ENCODE measurements at regions not wholly inside any gene's neighbourhood (a gene's known extent, or its start where the extent isn't known, plus 50 kb on each side); places are given as distances from the start of the nearest gene placed in this dataset.

GRCh38 chr2:194151231-194151630, 1505.8 kb upstream of the SLC39A10 start:
- no peaks in the 10 kb centered on the region for H3K4me1 ChIP-seq
- H3K27ac ChIP-seq, result no peak overlapping the region
- DNase-seq (ENCODE audit: low read depth in 1 of 2, low spot score in 1 of 2), result no peak
- ChIA-PET CTCF (interaction anchor here (1.2 kb wide), 1 partner anchor 10 kb away, joined by 3 read pairs; no protein-coding TSS in a partner anchor), POLR2A (no interaction called here)
- H3K9me3 ChIP-seq, result no peaks in the 10 kb centered on the region
- WGBS (ENCODE audit: missing lambda C conversion rate), result 19% methylated on average over 1 of the region's 1 CpG
- TF ChIP-seq HOXB5 (CRISPR knock-in tag; IDR thresholded peaks at IDR 0.05) (no peak), HDAC2 (IDR thresholded peaks at IDR 0.05) (no peak), ELK1 (IDR thresholded peaks at IDR 0.05; ENCODE audit: low read depth, low read length) (no peak), CTCF (IDR thresholded peaks at IDR 0.05) (no peak), RARB (CRISPR knock-in tag; IDR thresholded peaks at IDR 0.05) (no peak), TP53 (CRISPR knock-in tag; IDR thresholded peaks at IDR 0.05) (no peak), EP300 (IDR thresholded peaks at IDR 0.05) (no peak), ZFP36 (IDR thresholded peaks at IDR 0.05; ENCODE audit: borderline replicate concordance, partially characterized antibody) (no peak)
- no peak for FAIRE-seq
- H3K4me3 ChIP-seq, result no peak overlapping the region
- no peak for ATAC-seq
- H3K4me2 ChIP-seq, result no peak overlapping the region

- Histone ChIP-seq H3K27ac (no peak overlapping the region), H3K4me1 (no peaks in the 10 kb centered on the region), H3K4me3 (no peak overlapping the region), H3K4me2 (no peak overlapping the region), H3K9me3 (no peaks in the 10 kb centered on the region)
- CTCF ChIA-PET, result no interaction called here
- TF ChIP-seq HMGXB4 (CRISPR knock-in tag; IDR thresholded peaks at IDR 0.05; ENCODE audit: borderline replicate concordance) (no peak), FOSL2 (IDR thresholded peaks at IDR 0.05) (no peak), FOSL2 (CRISPR knock-in tag; IDR thresholded peaks at IDR 0.05) (no peak), CBX2 (IDR thresholded peaks at IDR 0.05; ENCODE audit: borderline replicate concordance, low read depth) (no peak), TP53 (CRISPR knock-in tag; IDR thresholded peaks at IDR 0.05) (no peak), HOXB5 (CRISPR knock-in tag; IDR thresholded peaks at IDR 0.05) (no peak), EP300 (IDR thresholded peaks at IDR 0.05) (no peak), HEYL (CRISPR knock-in tag; IDR thresholded peaks at IDR 0.05) (no peak), CBX8 (IDR thresholded peaks at IDR 0.05) (no peak)
- no peak for ATAC-seq
- FAIRE-seq, result no peak
- WGBS (ENCODE audit: missing lambda C conversion rate), result 10% methylated on average over 8 of the region's 8 CpGs
- DNase-seq (ENCODE audit: low read depth in 1 of 2, low spot score in 1 of 2), result no peak
- POLR2A ChIA-PET, result no interaction called here
Measured at GRCh38 chr2:194135463-194135862, 1521.6 kb upstream of the SLC39A10 start.

GRCh38 chr2:194128810-194129209, 1528.2 kb upstream of the SLC39A10 start:
- POLR2A ChIA-PET, result no interaction called here
- no peak overlapping the region for H3K4me3 ChIP-seq
- CTCF ChIA-PET, result interaction anchor here (0.6 kb wide), 1 partner anchor 1498 kb away, joined by 4 read pairs; no protein-coding TSS in a partner anchor
- H3K27ac ChIP-seq, result no peak overlapping the region
- WGBS (ENCODE audit: missing lambda C conversion rate), result 90% methylated on average over 2 of the region's 4 CpGs
- no peaks in the 10 kb centered on the region for H3K4me1 ChIP-seq
- H3K9me3 ChIP-seq, result no peaks in the 10 kb centered on the region
- DNase-seq (ENCODE audit: low read depth in 1 of 2, low spot score in 1 of 2) (no peak), FAIRE-seq (no peak), ATAC-seq (no peak)
- no peak for TF ChIP-seq HOXB13 (CRISPR knock-in tag; IDR thresholded peaks at IDR 0.05; ENCODE audit: low read depth)
- no peak for TF ChIP-seq SREBF2 (IDR thresholded peaks at IDR 0.05)
- no peak for TF ChIP-seq TP53 (CRISPR knock-in tag; IDR thresholded peaks at IDR 0.05)
- TF ChIP-seq CTCF (IDR thresholded peaks at IDR 0.05), result no peak
- no peak for TF ChIP-seq MYC (IDR thresholded peaks at IDR 0.05; ENCODE audit: borderline replicate concordance, low read length)
- no peak for TF ChIP-seq GATA3 (IDR thresholded peaks at IDR 0.05; ENCODE audit: borderline replicate concordance)
- no peak for TF ChIP-seq NFE2L2 (conservative IDR thresholded peaks at IDR 0.05; ENCODE audit: low read length)
- no peak for TF ChIP-seq CHD2 (IDR thresholded peaks at IDR 0.05; ENCODE audit: low read length, partially characterized antibody)
- TF ChIP-seq EHF (CRISPR knock-in tag; IDR thresholded peaks at IDR 0.05), result no peak
- TF ChIP-seq NPAS2 (CRISPR knock-in tag; IDR thresholded peaks at IDR 0.05; ENCODE audit: borderline replicate concordance), result no peak
- no peak for TF ChIP-seq ATOH8 (CRISPR knock-in tag; IDR thresholded peaks at IDR 0.05; ENCODE audit: low read depth)
- TF ChIP-seq CBX2 (IDR thresholded peaks at IDR 0.05; ENCODE audit: borderline replicate concordance, low read depth), result no peak
- TF ChIP-seq EHMT2 (IDR thresholded peaks at IDR 0.05; ENCODE audit: low read depth), result no peak
- H3K4me2 ChIP-seq, result no peak overlapping the region
